WI38 (cell line): ENCODE measurements at regions not wholly inside any gene's neighbourhood (a gene's known extent, or its start where the extent isn't known, plus 50 kb on each side); places are given as distances from the start of the nearest gene placed in this dataset.

ENCODE experiments used
- H3K4me3 ChIP-seq: 2 replicates; pipeline ENCODE4 v1.5.1; 2011; ENCODE audit warnings: low read depth, mild to moderate bottlenecking, control low read depth, low read length
- TF ChIP-seq, protein P1 (sequence below): IDR thresholded peaks from 2 replicates; pipeline ENCODE4 v1.5.1; 2012; ENCODE audit warnings: low read depth, mild to moderate bottlenecking, control low read depth, low read length

DNA sequence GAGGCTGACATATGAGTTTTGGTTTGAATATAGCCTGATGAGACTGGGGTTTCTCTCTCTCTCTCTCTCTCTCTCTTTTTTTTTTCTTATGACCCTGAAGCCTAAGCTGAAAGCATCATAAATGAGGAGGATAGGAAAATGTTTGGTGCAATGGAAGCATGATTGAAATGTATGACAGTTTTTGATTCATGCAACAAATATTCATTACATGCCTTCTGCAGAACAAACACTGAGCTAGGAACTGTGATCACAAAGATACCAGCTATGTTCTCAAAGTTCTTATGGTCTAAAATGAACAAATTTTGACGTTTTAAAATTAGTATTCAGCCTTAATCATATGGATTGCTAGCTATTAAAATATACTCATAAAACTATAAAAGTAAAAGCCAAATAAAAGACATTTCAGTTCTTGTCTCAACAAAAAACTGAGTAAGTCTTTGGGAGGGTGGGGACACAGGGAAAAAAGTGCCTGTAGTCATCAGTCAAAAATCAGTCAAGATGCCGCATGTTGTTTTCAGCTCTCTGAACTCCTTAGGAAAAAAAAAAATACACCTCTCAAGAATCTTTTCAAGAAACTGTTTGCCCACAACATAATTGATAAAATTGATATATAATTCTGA is 57.2 kb downstream of the NKX6-1 start:
- H3K4me3 ChIP-seq: no peak overlapping the region
- TF ChIP-seq, protein P1, sequence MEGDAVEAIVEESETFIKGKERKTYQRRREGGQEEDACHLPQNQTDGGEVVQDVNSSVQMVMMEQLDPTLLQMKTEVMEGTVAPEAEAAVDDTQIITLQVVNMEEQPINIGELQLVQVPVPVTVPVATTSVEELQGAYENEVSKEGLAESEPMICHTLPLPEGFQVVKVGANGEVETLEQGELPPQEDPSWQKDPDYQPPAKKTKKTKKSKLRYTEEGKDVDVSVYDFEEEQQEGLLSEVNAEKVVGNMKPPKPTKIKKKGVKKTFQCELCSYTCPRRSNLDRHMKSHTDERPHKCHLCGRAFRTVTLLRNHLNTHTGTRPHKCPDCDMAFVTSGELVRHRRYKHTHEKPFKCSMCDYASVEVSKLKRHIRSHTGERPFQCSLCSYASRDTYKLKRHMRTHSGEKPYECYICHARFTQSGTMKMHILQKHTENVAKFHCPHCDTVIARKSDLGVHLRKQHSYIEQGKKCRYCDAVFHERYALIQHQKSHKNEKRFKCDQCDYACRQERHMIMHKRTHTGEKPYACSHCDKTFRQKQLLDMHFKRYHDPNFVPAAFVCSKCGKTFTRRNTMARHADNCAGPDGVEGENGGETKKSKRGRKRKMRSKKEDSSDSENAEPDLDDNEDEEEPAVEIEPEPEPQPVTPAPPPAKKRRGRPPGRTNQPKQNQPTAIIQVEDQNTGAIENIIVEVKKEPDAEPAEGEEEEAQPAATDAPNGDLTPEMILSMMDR: no peak

DNA sequence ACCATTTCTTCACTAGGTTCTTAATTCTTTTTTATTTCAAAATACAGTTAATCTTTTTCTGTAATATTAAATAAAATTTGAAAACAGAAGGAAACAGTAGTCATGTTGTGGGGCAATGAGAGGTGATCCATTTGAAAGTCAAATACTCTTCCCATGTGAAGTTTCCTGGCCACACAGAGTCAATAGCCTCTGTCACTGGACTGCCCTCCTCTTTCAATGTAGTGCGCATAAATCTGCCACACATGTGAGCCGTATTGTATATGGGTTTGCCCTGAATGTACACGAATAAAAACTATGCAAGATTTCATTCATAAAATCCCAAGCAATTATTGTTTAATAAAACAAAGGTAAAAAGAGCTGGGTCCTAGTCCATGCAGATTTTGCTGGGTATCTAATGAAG is 59.1 kb downstream of the NKX6-1 start:
- H3K4me3 ChIP-seq: no peak overlapping the region
- TF ChIP-seq, protein P1: no peak

DNA sequence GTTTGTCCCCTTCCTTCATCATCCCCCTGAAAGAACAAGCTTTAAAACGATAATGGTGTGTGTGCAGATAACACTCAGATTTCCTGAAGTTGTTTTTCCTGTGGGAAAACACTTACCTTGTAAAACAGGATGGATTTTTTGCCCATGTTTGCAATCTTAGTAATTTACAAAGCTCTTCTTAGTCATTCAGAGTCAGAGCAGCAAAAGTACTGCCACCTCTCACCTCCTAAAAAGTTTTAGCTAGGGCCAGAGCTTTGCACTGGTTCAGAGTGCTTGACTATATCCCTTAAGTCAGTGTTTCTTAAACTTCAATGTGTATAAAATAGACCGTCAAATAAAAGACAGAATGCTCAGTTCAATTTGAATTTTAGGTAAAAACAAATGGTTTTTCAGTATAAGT is 62.3 kb downstream of the NKX6-1 start:
- TF ChIP-seq, protein P1: no peak

DNA sequence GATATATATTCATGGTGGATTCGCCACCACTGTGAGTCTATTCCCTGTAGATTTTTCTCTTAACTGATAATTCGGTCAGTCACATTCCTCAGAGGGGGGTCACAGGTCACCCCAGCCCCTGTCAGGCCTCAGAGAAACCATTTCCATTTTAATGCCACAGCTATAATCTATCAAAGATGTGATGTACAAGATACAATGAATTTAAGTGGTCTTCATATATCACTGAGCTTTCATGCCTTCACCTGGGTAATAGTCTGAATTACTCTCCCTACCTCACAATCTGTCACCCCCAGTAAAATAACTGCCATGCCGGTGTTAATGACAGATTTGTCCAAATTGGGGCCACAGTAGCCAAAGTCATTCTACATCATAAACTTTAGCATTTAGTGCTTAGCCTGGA is 64.7 kb downstream of the NKX6-1 start:
- TF ChIP-seq, protein P1: no peak
- no peak overlapping the region for H3K4me3 ChIP-seq

More for the DNA sequence above, 62.3 kb downstream of the NKX6-1 start:
- H3K4me3 ChIP-seq: no peak overlapping the region

DNA sequence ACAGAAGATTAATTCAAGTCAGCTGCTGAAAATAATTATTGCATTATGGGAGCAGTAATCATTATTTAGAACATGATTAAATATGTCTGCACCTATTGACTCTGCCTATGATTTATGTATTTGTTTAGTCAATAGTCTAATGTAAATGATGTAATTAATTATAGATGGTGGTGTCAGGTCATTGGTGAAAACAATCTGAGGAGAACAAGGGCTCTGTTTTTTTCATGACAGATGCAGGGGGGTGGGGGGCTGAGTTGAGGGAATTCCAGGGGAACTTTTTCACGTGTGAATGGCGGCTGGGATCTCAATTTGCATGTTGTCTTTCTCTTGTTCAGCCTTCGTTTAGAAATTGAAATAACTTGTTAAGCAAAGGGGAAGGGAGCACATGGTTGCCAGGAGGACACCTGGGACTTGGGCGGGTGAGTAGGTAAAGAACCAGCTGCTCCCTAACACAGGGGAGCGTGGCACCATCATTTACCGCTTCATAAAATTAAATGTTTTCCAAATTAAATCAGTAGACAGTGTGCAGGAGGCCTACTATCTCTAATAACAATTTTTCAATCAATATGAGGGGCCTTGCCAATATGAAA is 65.4 kb downstream of the NKX6-1 start:
- H3K4me3 ChIP-seq: no peak overlapping the region
- TF ChIP-seq, protein P1: no peak

DNA sequence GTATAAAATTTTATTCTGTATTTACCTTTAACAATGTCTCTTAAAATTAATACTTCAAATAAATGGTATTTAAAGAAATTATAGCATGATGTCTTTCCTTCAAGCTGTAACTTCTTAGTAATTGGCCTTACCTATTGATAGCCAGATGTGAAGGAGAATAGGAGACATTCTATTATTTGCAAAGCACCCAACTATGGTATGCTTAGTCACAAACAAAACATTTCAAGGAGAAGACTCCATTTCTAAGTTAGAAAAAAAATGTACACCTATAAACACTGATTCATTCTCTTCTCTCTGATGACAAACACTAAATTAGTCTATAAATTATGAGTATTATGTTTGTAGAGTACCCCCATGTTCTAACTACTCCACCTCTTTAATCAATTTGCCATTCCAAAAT is 66.4 kb downstream of the NKX6-1 start:
- TF ChIP-seq, protein P1: no peak
- H3K4me3 ChIP-seq: no peak overlapping the region

DNA sequence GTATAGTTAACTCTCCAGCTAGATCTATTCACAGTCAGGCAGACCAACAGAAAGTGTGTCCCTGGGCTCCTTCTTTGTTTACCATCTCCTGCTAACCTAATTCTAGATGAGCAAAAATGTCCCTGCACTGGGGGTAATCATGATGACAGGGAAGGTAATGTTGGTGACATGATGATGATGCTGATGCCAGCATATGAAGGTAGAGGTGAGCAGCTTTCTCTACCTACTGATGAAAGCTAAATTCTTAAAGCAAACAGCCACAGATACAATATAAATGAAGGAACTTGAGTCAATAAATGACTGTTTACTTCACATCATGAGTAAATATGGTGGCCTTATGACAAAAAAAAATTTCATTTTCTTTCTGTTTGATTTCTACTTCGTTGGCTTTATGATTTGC is 78.5 kb downstream of the NKX6-1 start:
- TF ChIP-seq, protein P1: no peak

More for the DNA sequence above, 78.5 kb downstream of the NKX6-1 start:
- no peak overlapping the region for H3K4me3 ChIP-seq
